ENCODE measurements at regions not wholly inside any gene's neighbourhood (a gene's known extent, or its start where the extent isn't known, plus 50 kb on each side); places are given as distances from the start of the nearest gene placed in this dataset.
"Not testable (repeated sequence)": the region's sequence is repeated elsewhere in the genome, so short reads cannot be mapped to it uniquely, and the experiment has no call there.

DNA sequence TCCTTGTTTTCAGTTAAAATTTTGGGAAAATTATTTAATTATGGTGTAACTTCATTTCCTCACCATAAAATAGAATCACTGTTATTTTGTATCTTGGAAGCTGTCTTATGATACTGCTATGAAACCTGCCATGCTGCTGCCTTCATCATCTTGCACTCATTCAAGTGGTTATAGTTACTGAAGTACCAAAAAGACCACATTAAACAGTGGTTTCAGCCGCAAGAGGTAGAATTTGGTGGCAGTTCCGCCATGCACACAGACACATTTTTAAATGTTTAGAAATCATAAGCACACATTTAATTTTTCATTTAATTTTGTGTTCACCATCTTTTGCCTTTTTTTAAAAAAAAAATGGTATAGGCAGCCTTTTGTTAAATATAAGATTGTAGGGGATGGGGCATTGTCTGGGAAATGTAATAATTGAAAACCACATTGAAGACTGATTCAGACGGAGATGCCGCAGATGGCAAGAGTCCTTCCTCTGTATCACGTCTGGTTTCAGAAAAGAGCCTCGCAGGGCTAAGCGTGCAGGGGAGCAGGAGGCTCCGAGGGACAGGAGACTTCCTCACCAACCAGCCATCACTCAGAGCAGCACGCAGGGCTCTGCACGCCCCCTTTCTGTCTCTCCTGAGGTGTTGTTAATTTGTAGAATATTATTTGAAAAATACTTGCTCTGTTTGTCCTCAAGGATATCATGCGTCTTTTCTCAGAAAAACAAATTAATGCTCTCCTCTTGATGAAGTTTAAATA is 115.2 kb upstream of the PELI2 start:
- no peak for DNase-seq

DNA sequence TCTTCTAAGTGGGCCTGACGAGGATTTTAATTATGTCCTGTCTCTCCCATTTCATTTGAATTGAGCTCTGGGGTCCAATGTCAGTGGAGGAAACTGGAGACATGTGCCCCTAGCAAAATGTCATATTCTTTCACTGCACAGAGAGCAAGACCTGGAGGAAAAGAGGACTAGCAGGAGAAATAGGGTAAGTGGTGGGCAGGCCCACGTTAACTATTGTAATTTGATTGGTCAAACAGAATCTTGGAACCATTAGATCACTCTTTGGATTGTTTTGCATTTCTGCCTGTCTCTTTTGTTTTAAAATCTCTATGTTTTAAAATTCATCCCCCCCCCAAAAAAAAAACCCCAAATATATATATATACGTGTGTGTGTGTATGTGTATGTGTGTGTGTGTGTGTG is 113.9 kb upstream of the PELI2 start:
- no peak for DNase-seq

DNA sequence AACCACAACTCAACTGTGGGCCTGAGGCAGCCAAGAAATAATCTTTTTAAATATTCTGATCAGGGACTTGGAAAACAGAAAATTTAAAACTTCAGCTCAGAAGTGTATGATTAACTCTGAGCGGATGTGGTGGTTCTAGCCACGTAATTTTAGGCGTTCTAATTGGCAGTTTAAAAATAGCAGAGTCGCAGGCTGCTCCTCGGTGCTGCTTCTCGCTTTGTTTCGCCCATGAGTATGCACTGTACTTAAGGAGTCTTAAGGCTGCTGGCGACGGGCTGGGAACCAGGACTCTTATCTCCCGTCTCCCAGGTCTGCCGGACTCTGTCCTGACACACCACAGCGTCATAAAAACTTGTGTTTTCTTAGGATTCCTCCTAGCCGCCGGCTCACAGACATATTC is 113.4 kb upstream of the PELI2 start:
- peak; percentile 14 for DNase-seq

DNA sequence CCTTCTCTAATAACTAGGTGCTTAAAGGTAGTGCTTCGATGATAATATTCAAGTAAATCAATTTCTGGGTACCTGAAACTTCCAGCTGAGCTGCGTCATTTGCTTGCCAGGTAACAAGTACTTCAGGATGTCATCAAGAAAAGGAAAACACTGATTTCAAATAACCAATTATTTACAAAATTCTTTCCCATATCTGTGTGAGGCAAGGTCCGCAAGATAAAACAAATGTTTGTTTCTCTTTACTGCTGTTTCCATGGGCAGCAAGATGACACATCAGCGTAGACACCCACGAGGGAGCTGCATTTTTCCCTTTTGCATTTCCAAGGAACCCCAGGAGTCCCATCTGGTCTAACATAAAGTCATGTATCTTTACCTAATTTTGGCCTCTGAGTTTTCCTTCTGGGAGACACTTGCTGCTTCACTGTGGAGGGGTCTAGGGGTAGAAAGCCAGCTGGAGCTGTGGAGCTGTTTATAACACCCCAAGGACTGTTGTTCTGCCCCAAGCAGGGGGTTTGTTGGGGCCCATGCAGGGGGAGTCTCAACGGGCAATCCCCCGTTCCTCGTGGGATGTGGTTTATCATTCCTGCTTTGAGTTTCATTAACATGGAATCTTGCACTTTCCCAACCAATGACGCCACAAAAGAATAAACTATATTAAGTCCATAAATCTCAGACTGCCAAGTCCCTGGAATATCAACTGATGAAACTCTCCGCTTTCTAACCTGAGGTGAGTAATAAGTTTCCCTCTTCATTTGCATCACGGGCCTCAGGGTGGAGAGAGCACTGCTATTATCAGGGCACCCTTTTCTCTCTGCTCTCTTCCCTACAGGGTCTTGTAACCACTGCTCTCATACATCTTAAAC is 112.8 kb upstream of the PELI2 start:
- no peak for DNase-seq

DNA sequence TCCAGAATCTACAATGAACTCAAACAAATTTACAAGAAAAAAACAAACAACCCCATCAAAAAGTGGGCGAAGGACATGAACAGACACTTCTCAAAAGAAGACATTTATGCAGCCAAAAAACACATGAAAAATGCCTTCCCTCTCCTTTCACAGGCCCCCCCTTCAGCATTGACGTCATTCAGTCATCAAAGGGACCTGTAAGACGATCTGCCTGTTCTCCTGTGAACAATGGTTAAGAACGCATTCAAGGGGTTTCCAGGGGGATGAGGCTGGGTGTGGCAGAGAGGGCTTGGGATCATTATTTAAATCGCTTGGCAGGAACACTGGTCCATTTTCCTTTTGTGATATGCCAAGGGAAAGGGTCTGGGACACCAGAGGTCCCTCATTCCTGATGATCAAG is 110.7 kb upstream of the PELI2 start:
- not testable (repeated sequence) for DNase-seq

DNA sequence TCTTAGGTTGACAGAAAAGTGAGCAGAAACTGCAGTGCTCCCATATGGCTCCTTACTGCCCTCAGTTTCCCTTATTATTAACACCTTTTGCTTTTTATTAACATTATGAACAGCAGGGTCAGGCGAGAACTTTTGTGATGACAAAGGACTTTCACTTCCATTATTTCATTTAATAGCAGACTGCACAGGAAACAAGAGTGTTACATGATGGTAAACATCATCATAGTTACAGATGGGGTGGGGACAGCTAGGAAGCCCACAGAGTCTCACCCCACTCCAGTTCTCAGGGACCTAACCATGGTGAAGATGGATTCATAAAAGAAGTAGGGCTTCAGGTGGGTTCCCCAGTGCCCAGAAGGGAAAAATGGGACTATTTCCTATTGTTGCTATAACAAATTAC is 110.1 kb upstream of the PELI2 start:
- DNase-seq: no peak

DNA sequence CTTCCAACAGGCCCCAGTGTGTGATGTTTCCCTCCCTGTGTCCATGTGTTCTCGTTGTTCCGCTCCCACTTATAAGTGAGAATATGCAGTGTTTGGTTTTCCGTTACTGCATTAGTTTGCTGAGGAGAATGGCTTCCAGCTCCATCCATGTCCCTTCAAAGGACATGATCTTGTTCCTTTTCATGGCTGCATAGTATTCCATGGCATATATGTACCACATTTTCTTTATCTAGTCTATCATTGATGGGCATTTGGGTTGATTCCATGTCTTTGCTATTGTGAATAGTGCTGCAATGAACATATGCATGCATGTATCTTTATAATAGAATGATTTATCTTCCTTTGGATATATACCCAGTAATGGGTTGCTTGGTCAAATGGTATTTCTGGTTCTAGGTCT is 109.5 kb upstream of the PELI2 start:
- DNase-seq: not testable (repeated sequence)

DNA sequence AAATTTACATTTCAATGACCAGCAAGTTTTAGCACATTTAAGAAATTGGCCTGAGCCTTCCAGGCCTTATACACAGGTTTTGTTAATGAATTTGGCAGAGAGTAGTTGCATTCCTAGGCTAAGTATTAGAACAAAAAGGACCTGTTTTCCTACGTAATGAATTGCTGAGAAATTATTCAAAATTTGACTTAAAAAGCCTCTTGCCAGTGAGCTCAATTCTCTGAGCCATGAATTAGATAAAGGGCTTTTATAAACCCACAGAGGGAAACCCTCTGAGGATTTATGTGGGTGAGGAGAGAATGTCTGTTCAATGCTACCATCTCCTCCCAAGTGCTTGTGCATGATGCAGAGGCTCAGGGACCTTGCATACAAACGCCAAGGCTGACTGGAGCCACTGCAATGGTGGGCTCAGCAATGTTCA is 94.5 kb upstream of the PELI2 start:
- DNase-seq: no peak

DNA sequence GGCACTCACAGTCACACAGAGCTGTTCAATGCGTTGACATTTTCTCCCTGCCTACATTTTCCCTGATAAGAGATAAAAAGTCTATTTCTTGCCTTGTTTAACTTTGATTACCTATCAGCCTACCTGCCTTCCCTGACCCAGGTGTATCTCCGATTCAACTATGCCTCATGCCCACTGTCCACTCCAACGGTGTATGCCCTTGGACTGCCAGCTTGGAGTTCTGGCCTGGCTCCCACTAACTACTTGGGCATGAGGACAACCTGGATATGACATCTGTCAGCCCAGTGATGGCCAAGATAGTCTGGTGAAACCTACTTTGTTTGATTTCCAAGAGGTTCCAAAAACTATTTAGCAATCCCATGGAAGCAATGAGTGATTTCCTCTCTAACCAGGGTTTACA is 93.0 kb upstream of the PELI2 start:
- DNase-seq: no peak

DNA sequence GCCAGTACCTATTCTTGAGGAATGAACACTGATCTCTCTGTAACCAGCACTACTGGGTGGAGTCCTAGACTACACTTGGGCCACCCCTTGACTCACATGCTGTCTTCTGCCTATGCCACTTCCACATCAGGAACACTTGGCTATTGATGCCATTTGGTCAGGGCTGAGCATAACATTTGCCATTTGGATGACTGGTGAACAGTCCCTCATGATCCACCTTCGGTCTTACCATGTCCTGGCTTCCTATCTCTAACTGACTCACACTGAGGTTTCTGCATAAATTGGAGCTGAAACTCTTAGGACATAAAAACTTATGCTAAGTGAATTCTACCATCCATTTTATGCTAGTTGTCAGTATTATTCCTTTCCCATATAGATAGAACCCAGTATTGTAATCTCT is 91.7 kb upstream of the PELI2 start:
- no peak for DNase-seq

DNA sequence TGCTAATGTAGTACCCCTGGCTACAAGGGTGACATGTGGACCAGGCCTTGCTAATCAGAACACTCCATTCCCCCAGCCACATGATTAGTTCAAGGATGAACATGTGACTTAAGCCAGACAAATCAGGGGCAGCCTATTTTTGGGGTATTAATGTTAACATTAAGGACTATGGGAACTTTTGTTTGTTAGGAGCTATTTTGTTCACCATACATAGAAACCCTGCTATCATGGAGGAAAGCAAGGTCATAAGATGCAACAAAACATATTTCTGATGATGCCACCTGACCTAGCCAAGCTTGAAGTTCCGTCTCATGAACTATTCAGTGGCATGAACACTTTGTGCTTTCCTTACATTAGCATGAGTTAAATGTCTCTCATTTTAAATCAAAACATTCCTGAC is 90.8 kb upstream of the PELI2 start:
- no peak for DNase-seq

DNA sequence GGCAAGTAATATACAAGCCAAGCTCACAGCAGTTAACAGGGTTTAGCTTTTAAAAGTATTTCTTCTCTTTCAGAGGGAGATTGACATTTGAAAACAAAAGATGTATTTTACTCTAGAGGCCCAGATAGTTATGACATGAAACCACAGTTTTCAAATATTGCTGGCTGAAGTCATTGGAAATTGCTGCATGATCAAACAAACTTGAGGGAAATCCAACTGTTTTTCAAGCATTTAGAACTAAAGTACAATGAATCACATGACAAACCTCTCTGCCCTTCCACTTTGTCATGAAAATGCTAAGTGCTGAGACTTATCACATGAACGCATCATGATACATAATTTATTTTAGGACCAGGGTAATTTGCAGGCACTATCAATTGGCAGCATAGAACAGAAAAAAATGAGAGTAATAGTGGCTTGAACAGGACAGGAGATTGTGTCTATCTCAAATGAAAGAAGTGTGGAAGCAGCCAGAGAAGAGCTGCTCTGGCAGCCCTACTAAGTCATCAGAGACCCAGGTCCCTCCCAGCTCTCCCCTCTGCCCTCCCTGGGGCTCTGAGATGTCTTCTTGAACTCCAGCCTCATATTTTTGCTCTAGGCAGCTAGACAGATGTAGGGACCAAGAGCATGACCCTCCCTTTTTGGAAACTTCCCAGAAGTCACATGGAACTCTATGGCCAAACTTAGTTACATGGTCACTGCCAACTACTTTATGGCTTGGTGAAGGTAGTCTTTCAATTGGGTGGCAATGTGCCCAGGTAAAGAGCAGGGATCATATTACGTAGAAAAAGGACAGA is 90.1 kb upstream of the PELI2 start:
- DNase-seq: no peak

DNA sequence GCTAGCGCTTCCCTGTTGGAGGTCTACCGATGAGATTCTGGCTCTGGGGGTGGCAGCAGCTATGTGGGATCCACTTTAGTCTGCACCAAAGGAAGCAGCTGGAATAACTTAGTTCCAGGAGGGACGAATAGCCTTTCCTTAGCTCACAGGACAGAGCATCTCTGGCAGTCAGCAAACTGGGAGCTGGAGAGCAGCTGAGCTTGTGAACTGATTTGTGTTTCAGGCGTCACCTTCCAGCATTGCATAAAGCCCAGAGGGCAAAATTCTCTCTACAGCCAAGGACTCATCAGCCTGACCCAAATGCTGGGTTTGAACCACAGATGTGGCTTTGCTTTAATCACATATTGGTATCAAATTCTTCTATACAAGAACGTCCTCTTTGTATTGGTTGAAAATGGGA is 81.9 kb upstream of the PELI2 start:
- DNase-seq: no peak

DNA sequence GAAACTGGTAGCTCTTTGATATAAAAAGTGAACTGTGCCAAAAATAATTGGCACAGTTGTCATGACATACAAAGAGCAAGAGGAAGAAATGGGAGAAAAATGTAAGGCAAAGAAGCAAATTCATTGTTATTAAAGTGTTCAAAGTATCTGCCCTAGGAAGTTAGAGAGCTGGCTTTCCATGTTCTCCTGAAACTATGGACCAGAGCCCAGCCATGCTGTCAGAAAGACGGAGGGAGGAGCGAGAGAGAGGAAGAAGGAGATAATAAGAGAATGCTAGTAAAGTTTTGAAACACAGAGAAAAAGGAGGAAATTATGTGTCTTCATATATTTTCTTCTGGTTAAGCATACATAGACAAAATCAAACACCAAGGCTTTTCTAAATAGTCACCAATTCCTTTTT is 78.1 kb upstream of the PELI2 start:
- no peak for DNase-seq

DNA sequence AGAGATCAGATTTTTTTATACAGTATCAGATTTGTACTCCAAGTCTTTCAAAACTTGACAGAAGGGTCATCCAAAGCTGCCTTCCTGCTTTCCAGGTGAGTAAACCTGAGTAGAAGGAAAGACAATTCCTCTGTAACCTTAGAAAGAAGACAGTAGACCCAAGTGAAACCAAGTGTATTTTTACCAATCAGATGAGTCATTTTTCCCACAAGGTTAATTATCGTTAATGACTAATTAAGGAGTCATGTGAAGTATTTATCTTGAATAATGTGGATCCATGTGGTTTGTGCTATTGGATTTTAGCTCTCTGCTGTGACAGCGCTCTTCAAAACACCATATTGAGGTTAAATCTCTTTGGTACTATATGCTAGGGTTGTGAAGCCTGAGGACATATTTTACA is 74.0 kb upstream of the PELI2 start:
- DNase-seq: no peak

DNA sequence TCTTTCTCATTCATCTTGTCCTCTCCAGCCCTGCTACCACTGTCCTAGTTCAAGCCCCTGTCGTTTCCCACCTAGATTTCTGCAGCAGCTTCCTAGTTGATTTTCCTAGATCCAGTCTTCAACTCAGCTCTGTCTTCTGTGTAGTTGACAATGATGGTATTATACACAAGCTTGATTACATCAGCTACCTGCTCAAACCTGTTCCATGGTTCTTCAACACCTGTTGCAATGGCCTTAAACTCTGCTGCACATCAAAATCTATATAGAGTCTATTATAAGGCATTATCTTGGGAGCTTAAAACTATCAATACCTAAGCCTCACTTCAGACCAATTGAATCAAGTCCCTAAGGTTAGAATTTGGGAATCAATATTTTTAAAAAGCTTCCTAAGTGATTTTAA is 71.7 kb upstream of the PELI2 start:
- DNase-seq: no peak

DNA sequence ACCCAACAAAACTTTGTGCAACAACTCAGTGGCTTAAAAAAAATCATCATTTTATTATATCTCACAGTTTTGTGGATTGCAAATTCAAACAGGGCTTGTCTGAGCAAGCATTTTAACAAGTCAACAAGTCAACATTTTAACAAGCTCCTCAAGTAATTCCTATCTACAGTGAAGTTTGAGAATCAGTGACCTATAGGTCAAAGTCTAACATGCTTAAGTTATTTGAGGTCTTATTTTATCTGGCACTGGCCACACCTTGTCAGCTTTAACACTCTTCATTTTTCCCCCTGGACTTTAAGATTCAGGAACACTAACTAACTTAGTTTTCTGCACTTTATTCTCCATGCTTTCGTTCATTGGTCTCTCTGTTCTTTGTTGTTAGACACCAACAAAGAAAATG is 71.2 kb upstream of the PELI2 start:
- no peak for DNase-seq

DNA sequence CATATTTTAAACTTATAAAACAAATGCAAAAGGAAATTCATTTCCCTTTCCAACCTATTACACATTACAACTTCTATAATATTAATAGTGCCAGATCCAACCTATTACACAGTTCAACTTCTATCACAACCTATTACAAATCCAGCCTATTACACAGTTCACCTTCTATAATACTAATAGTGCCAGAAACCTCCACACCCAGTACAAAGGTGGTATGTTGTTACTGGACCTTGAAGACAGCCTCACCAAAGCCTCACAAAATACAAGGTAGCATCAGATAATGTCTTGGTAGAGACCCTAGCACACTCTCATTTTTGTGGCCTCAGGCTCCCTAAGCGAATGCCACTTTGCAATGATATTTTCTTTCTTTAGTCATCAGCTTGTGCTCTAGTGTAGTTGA is 68.7 kb upstream of the PELI2 start:
- DNase-seq: no peak

DNA sequence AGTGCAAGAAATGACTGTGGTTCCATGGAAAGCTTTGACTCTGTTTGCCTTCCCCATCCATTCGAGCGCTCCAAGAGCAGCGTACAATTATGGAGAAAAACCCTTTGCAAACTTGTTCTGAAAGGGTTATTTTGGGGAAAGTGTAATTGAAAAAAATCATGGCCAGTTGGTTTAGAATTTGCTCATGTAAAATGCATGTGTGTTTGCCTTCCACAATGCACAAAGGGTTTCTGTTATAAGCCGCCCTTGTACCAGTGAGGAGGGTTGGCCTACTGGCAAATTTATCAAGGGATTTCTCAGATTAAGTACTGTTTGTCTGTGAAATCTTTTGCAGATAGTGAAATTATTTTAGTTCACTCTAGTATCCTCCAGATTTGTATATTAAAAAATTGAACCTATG is 62.7 kb upstream of the PELI2 start:
- DNase-seq: no peak

DNA sequence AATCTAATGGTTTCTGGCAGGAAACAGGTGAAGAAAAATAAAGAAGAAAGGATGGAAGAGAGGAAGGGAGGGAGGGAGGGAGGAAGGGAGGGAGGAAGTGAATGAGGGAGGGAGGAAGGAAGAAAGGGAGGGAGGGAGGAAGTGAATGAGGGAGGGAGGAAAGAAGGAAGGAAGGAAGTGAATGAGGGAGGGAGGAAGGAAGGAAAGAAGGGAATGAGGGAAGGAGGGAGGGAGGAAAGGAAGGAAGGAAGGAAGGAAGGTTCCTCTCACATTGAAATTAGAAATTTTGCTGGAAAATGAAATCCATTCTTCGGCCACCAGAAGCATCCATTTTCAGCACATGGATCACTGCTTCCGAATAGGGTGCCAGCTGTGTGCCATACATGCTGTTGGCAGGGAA is 62.2 kb upstream of the PELI2 start:
- DNase-seq: no peak

DNA sequence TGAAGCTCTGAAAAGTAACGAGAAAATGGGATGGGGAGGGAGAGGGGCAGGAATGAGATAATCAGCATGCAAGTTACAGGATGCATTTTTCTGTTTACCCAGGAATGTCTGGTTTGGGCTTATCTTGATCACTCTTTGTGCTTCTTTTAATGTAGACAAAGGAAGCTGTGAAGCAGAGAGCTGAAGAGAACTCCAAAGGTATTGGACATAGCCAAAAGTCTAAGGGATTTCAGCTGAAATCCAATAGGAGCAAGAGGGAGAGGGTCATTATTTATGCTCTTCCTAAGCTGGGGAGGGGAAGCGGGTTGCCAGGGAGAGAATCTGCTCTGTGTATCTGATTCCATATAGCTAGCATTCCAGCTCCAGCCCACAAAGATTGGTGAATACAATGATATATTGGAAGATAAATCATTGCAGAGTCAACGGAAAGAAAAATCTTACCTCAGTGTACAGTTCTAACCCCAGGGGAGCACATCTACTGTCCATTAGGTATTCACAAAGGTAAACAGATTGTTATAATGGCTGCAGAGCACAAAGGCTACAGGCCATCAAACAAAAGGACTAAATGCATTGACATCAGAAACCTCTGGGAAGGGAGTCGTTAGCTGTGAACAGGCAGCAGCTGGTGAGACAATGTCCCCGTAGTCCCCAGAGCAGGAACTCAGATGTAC is 61.0 kb upstream of the PELI2 start:
- no peak for DNase-seq

DNA sequence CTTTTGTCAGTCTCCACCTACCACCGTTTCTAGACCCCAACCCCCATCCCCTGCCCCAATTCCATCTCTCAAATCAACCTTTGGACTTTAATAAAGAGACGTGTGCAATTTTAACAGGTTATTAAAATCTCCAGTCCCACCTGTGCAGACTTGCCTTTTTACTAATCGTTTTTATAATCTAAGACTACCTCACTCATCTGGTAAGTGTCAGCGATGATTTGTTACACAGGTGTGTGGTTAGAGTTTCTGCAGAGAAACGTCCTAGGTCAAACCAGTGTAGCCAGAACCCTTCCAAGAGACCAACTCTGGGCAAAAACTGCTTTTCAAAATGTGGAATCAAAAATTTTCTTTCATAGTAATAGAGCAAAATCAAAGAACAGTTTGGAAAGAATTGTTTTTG is 60.4 kb upstream of the PELI2 start:
- DNase-seq: no peak

DNA sequence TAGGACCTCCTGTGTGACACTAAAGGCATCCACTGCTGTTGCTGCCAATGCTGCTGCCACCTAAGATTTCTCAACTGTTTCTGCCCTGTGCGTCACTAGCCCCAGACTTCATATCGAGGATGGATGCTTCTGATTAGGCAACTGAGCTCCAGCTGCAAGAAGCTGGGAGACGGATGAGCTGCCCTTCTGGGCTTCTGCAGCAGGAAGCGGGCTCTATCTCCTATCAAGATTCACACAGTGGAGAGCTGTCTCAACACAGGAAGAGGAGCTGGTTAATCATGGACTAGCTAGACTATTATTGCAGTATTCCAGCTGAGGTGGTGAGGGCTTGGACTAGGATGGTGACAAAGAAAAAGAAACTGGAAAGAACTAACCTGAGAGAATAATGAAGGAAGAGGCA is 59.2 kb upstream of the PELI2 start:
- no peak for DNase-seq
